ENCODE measurements at regions not wholly inside any gene's neighbourhood (a gene's known extent, or its start where the extent isn't known, plus 50 kb on each side); places are given as distances from the start of the nearest gene placed in this dataset.
"Not testable (repeated sequence)": the region's sequence is repeated elsewhere in the genome, so short reads cannot be mapped to it uniquely, and the experiment has no call there.

DNA sequence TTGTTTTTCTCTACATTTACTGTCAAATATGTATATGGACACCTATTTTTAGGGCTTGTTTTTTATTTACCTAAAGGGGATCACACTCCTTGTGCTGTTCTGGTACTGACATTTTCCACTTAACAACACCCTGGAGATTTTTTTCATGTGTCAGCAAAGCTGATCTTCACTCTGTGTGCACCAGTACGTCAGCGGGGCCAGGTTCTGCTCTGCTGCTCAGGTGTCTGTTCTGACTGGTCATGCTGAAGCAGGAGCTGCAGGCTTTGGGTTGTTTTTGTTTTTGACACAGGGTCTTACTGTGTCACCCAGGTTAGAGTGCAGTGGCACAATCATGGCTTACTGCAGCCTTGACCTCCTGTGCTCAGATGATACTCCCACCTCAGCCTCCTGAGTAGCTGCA is 81.9 kb upstream of the CCND2 start:
- DNase-seq (ENCODE audit: low read depth), result no peak

DNA sequence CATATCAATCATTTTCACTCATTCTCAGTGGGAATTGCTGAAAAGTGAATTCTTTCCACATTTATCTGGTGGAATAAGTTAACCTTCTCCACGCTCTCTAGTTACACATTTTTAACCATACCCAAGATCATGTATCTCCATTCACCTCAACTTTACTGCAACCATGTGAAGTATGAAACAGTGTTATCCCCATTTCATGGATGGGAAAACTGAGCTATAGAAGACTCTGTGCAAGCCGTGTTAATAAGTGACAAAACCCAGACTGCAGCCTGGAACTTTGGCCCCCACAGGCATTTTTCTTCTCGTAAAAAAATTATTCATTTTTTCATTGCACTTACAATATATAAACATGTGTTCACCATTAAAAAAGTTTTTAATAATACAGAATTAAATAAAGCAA is 82.4 kb upstream of the CCND2 start:
- no peak for DNase-seq (ENCODE audit: low read depth)

- DNase-seq (ENCODE audit: low read depth), result no peak
Measured at GRCh38 chr12:4190366-4191063, 83.0 kb upstream of the CCND2 start.

DNA sequence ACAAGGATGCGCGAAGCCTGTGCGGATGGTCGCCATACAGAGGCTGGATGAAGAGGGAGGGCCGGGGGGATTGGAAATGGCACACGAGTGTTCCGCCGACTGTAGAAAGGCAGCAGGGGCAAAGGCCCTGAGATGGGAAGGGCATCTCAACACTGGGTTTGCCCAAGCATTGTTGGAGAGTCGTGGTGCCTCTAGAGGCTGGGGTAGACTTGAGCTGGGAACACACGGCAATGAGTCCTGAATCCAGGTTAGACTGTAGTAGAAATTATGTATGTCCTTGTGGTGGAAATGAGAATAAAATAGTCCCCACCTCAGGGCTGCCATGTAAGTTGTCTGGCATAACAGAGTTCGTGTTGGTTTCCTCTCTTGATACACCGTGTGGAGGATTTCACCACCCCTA is 83.8 kb upstream of the CCND2 start:
- DNase-seq (ENCODE audit: low read depth), result no peak

DNA sequence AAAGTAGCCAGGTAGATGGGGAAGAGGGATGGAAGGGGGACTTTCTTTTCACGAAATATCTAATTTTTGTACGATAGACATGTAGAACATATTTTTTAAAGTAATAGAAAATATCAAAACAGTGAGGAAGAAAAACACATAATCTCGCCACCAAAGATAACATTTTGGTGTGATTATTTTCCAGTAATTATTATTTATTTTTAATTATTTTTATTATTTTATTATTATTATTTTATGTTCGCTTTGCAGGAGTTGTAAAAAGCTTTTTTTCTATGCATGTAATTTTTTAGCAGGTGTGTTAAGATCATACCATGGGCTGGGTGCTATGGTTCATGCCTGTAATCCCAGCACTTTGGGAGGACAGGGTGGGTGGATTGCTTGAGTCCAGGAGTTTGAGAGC is 85.6 kb upstream of the CCND2 start:
- no peak for DNase-seq (ENCODE audit: low read depth)

DNA sequence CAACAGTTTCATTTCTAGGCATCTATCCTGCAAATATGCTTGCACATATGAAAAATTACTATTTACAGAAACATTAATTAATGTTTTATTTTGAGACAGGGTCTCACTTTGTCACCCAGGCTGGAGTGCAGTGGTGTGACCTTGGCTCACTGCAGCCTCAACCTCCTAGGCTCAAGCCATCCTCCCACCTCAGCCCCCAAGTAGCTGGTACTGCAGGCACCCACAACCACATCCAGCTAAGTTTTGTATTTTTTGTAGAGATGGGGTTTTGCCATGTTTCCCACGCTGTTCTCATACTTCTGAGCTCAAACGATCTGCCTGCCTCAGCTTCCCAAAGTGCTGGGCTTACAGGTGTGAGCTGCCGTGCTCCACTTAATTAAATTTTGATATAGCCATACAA is 86.2 kb upstream of the CCND2 start:
- not testable (repeated sequence) for DNase-seq (ENCODE audit: low read depth)

GRCh38 chr12:4178424-4179170 is 95.0 kb upstream of the CCND2 start:
- no peak for DNase-seq (ENCODE audit: low read depth)

- no peak for DNase-seq (ENCODE audit: low read depth)
Measured at GRCh38 chr12:4177262-4177661, 96.3 kb upstream of the CCND2 start.

GRCh38 chr12:4176168-4176567 is 97.4 kb upstream of the CCND2 start:
- no peak for DNase-seq (ENCODE audit: low read depth)

DNA sequence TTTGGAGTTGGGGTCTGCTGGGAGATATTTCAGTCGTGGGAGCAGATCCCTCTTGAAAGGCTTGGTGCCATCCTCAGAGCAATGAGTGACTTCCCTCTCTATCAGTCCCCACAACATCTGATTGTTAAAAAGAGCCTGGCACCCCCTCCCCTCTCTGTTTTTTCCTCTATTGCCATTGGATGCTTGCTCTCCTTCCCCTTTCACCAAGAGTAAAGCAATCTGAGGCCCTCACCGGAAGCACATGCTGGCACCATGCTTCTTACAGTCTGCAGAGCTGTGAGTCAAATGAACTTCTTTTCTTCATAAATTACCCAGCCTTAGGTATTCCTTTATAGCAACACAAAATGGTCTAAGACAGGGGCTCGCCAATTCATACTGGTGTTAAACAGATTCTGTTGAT is 99.1 kb upstream of the CCND2 start:
- no peak for DNase-seq (ENCODE audit: low read depth)

DNA sequence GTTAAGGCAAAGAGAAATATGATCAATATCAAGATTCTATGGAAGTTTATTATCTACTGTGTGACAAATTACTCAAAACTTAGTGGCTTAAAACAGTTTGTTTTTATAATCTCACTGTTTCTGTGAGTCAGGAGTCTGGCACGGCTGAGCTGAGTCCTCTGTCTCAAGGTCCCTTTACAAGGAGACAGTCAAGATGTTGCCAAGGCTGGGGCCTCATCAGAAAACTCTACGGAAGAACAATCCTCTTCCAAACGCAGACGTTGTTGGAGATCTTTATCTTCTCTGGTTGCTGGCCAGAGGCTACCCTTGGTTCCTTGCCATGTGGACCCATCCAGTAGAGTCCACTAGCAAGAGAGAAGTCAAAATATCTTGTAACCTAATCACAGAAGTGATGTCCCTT is 100.6 kb upstream of the CCND2 start:
- DNase-seq (ENCODE audit: low read depth), result no peak

DNA sequence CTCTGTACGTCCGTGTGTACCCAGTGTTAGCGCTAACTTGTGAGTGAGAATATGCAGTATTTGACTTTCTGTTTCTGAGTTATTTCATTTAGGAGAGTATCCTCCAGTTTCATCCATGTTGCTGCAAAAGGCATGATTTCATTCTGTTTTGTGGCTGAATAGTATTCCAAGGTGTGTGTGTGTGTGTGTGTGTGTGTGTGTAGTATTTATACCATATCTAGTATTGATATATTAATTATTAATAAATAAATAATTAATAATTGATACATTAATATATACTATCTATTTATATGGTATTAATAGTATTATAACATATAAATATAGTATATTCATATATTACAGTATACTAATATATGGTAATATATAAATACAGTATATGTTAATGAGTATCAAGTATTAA is 101.8 kb upstream of the CCND2 start:
- DNase-seq (ENCODE audit: low read depth), result no peak

GRCh38 chr12:4169959-4170358 is 103.6 kb upstream of the CCND2 start:
- DNase-seq (ENCODE audit: low read depth), result no peak

GRCh38 chr12:4169531-4169930 is 104.0 kb upstream of the CCND2 start:
- no peak for DNase-seq (ENCODE audit: low read depth)

- DNase-seq (ENCODE audit: low read depth), result no peak
Measured at GRCh38 chr12:4168036-4168435, 105.5 kb upstream of the CCND2 start.

DNA sequence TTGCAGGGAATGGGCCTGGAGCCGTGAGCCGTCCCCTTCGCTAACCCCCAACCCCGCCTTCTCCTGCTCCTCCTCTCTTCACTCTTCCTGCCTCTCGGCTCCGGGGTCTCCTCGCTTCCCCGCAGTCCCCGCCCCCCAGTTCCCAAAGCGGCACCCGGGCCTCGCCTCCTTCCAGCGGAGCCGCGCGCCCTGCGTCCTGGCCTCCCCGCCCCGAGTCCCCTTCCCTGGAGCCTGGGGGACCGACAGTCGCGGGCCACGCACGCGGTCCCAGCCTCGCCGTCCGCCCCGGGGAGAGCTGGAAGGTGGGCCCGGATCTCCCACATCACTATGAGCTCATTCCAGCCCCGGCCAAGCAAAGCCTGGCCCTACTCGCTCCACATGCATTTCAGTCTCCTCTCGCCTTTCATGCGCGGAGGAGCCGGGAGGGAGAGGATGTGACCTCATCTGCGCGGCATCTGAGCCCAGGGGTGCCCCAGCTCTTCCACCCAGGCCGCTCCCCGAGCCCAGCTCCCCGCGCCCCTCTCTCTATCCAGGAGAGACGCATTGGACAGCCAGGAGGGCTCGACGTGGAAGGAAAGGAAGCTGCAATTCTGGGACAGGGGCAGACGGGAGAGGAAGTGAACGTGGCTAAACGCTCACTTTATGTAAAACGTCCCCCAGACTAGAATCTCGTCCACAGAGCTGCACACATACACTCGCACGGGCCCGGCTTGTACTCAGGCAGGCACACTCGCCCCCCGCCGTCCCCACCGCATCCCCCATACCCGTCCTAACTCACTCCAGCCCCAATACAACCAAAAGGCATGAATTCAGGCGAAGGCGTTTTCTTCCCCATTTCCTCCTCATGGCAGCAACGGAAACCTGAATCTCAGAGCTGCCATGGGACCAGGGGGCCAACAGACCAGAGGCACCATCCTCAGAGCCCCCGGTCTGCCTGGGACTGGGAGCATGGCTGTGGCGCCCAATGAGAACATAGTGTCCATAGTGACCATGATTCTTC is 108.7 kb upstream of the CCND2 start:
- no peak for DNase-seq (ENCODE audit: low read depth)

- no peak for DNase-seq (ENCODE audit: low read depth)
Measured at GRCh38 chr12:4164188-4164558, 109.4 kb upstream of the CCND2 start.

GRCh38 chr12:4161718-4162117 is 111.8 kb upstream of the CCND2 start:
- no peak for DNase-seq (ENCODE audit: low read depth)

GRCh38 chr12:4160314-4161040 is 113.1 kb upstream of the CCND2 start:
- no peak for DNase-seq (ENCODE audit: low read depth)

- DNase-seq (ENCODE audit: low read depth), result no peak
Measured at GRCh38 chr12:4159851-4160250, 113.7 kb upstream of the CCND2 start.

DNA sequence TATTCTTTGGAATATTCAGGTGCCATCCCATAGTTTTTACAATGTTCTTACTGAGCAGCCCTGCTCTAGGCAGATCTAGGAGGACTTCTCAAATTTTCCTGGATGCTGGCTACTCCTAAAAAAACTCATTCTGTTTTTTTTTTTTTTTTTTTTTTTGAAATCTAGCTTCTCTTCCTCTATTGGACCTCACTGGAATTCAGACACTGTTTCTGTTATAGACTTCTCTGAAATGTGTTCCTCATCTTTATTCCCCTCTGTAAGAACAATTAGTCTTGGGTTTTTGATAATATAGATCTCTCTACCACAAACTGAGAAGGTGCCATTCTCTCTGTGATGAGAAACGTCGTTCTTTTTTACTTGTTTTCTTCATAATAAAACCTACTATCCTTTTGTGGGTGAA is 115.3 kb upstream of the CCND2 start:
- no peak for DNase-seq (ENCODE audit: low read depth)

- no peak for DNase-seq (ENCODE audit: low read depth)
Measured at GRCh38 chr12:4157122-4157521, 116.4 kb upstream of the CCND2 start.

Measured in stimulated activated CD8-positive, alpha-beta memory T cell treated with anti-CD3 and anti-CD28 coated beads, Interleukin-15, amount 100 ng/mL, for 1 hour (primary cell).